ENCODE measurements at regions not wholly inside any gene's neighbourhood (a gene's known extent, or its start where the extent isn't known, plus 50 kb on each side); places are given as distances from the start of the nearest gene placed in this dataset.

GRCh38 chr7:25907731-25908130 lies 244.3 kb upstream of the NFE2L3 start:
- peaks cover 4% of the 10 kb centered on the region for H3K27me3 ChIP-seq (ENCODE audit: insufficient read depth, low read length)
- no peaks in the 10 kb centered on the region for H3K4me1 ChIP-seq (ENCODE audit: insufficient read depth, low read length)
- no peak overlapping the region for H3K4me3 ChIP-seq (ENCODE audit: low read length)
- H3K9me3 ChIP-seq (ENCODE audit: low read depth, low read length): no peaks in the 10 kb centered on the region

- H3K4me1 ChIP-seq (ENCODE audit: insufficient read depth, low read length): no peaks in the 10 kb centered on the region
- H3K9me3 ChIP-seq (ENCODE audit: low read depth, low read length): no peaks in the 10 kb centered on the region
- H3K27me3 ChIP-seq (ENCODE audit: insufficient read depth, low read length): peaks cover 4% of the 10 kb centered on the region
- H3K4me3 ChIP-seq (ENCODE audit: low read length): no peak overlapping the region
These were observed 243.6 kb upstream of the NFE2L3 start for GRCh38 chr7:25908154-25908949.

- H3K4me1 ChIP-seq (ENCODE audit: insufficient read depth, low read length): no peaks in the 10 kb centered on the region
- H3K9me3 ChIP-seq (ENCODE audit: low read depth, low read length): no peaks in the 10 kb centered on the region
- no peak overlapping the region for H3K4me3 ChIP-seq (ENCODE audit: low read length)
- peaks cover 18% of the 10 kb centered on the region for H3K27me3 ChIP-seq (ENCODE audit: insufficient read depth, low read length)
These were observed 240.0 kb upstream of the NFE2L3 start for GRCh38 chr7:25911738-25912607.

- H3K4me1 ChIP-seq (ENCODE audit: insufficient read depth, low read length): no peaks in the 10 kb centered on the region
- no peak overlapping the region for H3K4me3 ChIP-seq (ENCODE audit: low read length)
- peaks cover 6% of the 10 kb centered on the region for H3K9me3 ChIP-seq (ENCODE audit: low read depth, low read length)
- H3K27me3 ChIP-seq (ENCODE audit: insufficient read depth, low read length): peaks cover 18% of the 10 kb centered on the region
These were observed 238.3 kb upstream of the NFE2L3 start for GRCh38 chr7:25913598-25914224.

GRCh38 chr7:25918731-25919130 lies 233.3 kb upstream of the NFE2L3 start:
- Histone ChIP-seq H3K4me3 (ENCODE audit: low read length) (no peak overlapping the region), H3K9me3 (ENCODE audit: low read depth, low read length) (peaks cover 11% of the 10 kb centered on the region), H3K27me3 (ENCODE audit: insufficient read depth, low read length) (peaks cover 26% of the 10 kb centered on the region), H3K4me1 (ENCODE audit: insufficient read depth, low read length) (no peaks in the 10 kb centered on the region)

GRCh38 chr7:25922296-25922695 lies 229.7 kb upstream of the NFE2L3 start:
- no peaks in the 10 kb centered on the region for H3K4me1 ChIP-seq (ENCODE audit: insufficient read depth, low read length)
- H3K27me3 ChIP-seq (ENCODE audit: insufficient read depth, low read length): peaks cover 11% of the 10 kb centered on the region
- no peak overlapping the region for H3K4me3 ChIP-seq (ENCODE audit: low read length)
- H3K9me3 ChIP-seq (ENCODE audit: low read depth, low read length): peaks cover 11% of the 10 kb centered on the region

- H3K27me3 ChIP-seq (ENCODE audit: insufficient read depth, low read length): peaks cover 15% of the 10 kb centered on the region
- no peak overlapping the region for H3K4me3 ChIP-seq (ENCODE audit: low read length)
- no peaks in the 10 kb centered on the region for H3K4me1 ChIP-seq (ENCODE audit: insufficient read depth, low read length)
- peaks cover 3% of the 10 kb centered on the region for H3K9me3 ChIP-seq (ENCODE audit: low read depth, low read length)
These were observed 228.1 kb upstream of the NFE2L3 start for GRCh38 chr7:25923741-25924460.

- no peaks in the 10 kb centered on the region for H3K9me3 ChIP-seq (ENCODE audit: low read depth, low read length)
- no peaks in the 10 kb centered on the region for H3K4me1 ChIP-seq (ENCODE audit: insufficient read depth, low read length)
- H3K4me3 ChIP-seq (ENCODE audit: low read length): no peak overlapping the region
- peaks cover 8% of the 10 kb centered on the region for H3K27me3 ChIP-seq (ENCODE audit: insufficient read depth, low read length)
These were observed 226.0 kb upstream of the NFE2L3 start for GRCh38 chr7:25926009-25926408.

GRCh38 chr7:25926451-25926850 lies 225.5 kb upstream of the NFE2L3 start:
- Histone ChIP-seq H3K4me1 (ENCODE audit: insufficient read depth, low read length) (no peaks in the 10 kb centered on the region), H3K9me3 (ENCODE audit: low read depth, low read length) (no peaks in the 10 kb centered on the region), H3K4me3 (ENCODE audit: low read length) (no peak overlapping the region), H3K27me3 (ENCODE audit: insufficient read depth, low read length) (peaks cover 8% of the 10 kb centered on the region)

- no peak overlapping the region for H3K4me3 ChIP-seq (ENCODE audit: low read length)
- no peaks in the 10 kb centered on the region for H3K4me1 ChIP-seq (ENCODE audit: insufficient read depth, low read length)
- H3K27me3 ChIP-seq (ENCODE audit: insufficient read depth, low read length): peaks cover 10% of the 10 kb centered on the region
- no peaks in the 10 kb centered on the region for H3K9me3 ChIP-seq (ENCODE audit: low read depth, low read length)
These were observed 224.9 kb upstream of the NFE2L3 start for GRCh38 chr7:25926891-25927625.

- H3K4me3 ChIP-seq (ENCODE audit: low read length): no peak overlapping the region
- peaks cover 12% of the 10 kb centered on the region for H3K27me3 ChIP-seq (ENCODE audit: insufficient read depth, low read length)
- H3K9me3 ChIP-seq (ENCODE audit: low read depth, low read length): no peaks in the 10 kb centered on the region
- no peaks in the 10 kb centered on the region for H3K4me1 ChIP-seq (ENCODE audit: insufficient read depth, low read length)
These were observed 224.4 kb upstream of the NFE2L3 start for GRCh38 chr7:25927626-25927978.

- no peaks in the 10 kb centered on the region for H3K4me1 ChIP-seq (ENCODE audit: insufficient read depth, low read length)
- no peak overlapping the region for H3K4me3 ChIP-seq (ENCODE audit: low read length)
These were observed 223.3 kb upstream of the NFE2L3 start for GRCh38 chr7:25928549-25929330.

GRCh38 chr7:25929448-25929847 lies 222.6 kb upstream of the NFE2L3 start:
- no peaks in the 10 kb centered on the region for H3K4me1 ChIP-seq (ENCODE audit: insufficient read depth, low read length)
- peaks cover 14% of the 10 kb centered on the region for H3K9me3 ChIP-seq (ENCODE audit: low read depth, low read length)
- peaks cover 23% of the 10 kb centered on the region for H3K27me3 ChIP-seq (ENCODE audit: insufficient read depth, low read length)
- H3K4me3 ChIP-seq (ENCODE audit: low read length): no peak overlapping the region

More at GRCh38 chr7:25928549-25929330, 223.3 kb upstream of the NFE2L3 start:
- Histone ChIP-seq H3K27me3 (ENCODE audit: insufficient read depth, low read length) (peaks cover 16% of the 10 kb centered on the region), H3K9me3 (ENCODE audit: low read depth, low read length) (peaks cover 7% of the 10 kb centered on the region)

Data from mononuclear cell (primary cell).